ENCODE measurements at regions not wholly inside any gene's neighbourhood (a gene's known extent, or its start where the extent isn't known, plus 50 kb on each side); places are given as distances from the start of the nearest gene placed in this dataset.
"Not testable (repeated sequence)": the region's sequence is repeated elsewhere in the genome, so short reads cannot be mapped to it uniquely, and the experiment has no call there.

DNA sequence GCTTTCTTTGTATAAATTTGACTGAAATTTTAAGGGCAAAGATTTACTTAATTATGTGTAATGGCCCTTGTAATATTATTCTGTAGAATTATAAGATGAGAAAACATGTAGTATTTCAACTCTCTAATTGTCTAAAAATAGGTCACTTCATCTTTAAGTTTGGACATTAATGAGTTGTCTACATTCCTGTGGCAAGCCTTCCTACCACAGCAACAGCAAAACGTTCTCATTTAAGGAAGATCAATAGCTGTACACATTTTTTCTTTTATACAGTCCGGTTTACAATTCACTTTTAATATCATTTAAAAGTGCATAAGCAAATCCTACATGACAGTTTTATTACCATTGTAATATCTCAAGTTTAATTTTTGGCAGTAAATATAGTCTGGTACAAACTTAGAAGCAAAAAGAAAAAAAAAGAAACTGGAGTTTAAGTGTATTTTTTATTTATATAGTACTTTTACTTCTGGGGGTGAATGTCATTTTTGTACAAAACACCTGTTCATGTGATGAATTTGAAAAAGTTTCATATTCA is 501.8 kb downstream of the ZPLD1 start:
- no peak for DNase-seq

DNA sequence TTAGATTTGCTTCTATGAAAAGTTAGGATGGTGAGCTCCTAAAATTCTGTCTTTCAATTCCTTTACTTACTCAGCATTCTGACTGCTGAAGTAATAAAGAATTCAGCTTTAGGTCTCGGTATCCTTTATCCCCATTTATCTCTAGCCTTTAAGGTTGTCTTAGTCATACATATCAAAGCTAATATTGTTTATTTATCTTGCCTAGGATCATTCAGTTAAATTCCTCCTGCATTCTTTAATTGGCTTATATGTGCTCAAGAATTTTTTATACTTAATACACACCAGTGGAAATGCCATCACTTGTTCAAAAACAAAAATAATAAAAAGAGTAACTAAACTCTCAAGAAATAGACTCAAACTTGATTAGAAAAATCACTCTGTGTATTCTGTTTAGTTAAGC is 507.0 kb downstream of the ZPLD1 start:
- no peak for DNase-seq

DNA sequence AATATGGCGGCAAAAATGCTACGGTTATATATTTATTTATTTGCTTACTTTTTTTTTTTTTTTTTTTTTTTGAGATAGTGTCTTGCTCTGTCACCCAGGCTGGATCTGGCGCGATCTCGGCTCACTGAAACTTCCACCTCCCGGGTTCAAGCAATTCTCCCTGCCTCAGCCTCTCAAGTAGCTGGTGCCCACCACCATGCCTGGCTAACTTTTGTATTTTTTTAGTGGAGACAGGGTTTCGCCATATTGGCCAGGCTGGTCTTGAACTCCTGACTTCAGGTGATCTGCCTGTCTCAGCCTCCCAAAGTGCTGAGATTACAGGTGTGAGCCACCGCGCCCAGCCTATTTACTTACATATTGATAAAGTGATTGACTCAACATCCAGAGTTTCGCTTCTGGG is 511.6 kb downstream of the ZPLD1 start:
- not testable (repeated sequence) for DNase-seq

DNA sequence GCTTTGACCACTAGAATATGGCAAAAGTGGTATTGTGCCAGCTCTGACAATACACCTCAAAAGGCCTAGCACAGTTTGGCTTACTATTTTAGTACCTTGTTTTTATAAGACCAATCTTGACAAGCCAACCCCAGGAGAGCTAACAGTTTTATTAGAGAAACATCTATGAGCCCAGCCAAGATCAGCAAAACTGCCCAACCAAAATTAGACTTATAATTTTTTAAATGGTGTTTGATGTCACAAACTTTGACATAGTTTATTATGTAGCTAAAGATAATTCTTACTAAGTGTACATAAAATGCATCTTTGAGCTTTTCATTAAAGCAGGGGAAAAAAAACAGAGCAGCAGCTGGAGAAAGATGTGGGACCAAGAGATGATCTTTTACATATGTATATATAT is 537.5 kb downstream of the ZPLD1 start:
- DNase-seq = no peak

DNA sequence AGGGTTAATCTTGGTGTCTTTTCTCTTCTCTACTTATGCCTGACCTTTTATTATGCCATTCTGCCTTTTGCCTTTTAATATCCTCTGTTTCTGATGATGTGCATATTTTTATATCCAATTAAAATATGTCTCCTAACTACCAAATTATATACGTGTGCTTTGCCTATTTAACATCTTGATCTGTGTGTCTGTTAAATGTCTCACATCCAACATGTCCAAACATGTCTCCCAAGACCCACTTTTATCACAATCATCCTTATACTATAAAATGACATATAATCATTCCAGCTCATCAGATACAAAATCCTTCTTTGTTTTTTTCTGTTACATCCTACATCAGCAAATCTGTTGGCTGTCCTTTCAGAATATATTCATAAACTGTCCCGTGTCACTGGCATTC is 539.5 kb downstream of the ZPLD1 start:
- DNase-seq = no peak

DNA sequence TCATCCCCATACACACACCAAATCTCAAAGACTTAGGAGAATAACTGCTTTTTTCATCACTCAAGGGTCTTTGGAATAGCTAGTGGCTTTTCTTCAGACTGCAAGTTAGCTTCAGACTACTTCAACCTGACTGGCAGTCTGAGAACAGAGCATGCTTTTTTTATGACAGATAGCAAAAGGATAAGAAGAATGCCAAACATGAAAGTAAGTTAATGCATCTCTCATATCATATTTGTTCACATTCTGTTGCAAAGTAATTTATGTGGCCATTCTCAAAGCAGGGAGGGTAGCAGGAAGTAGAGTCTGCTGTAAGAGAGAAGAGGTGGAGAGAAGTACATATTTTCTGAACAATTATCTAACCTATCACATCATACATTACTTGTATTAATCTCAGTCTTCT is 544.4 kb downstream of the ZPLD1 start:
- no peak for DNase-seq

DNA sequence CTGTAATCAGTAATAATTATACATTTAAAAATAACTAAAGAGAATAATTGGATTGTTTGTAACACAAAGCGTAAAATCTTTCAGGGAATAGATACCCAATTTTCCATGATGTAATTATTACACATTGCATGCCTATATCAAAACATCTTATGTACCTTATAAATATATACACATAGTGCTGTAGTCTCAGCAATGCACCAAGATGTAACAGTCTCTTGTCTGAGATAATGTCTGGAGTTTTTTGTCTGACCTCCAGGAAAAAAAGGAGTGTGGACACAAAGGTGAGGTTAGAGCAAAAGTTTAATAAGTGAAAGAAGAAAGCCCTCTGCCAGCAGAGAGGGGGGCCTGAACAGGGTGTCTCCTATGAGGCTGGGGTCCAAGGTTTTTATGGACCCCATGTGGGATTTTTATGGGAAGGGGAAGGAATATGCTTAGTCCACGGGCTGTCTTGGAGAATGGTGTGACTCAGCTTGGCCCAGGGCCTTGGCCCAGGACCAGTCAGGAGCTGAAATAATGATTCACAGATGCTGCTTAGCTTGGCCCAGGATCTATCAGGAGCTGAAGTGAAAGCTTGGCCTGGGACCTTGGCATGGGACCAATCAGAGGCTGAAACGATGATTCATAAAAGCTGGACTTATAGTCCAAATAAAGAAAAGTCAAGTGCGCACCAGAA is 545.0 kb downstream of the ZPLD1 start:
- DNase-seq = no peak

DNA sequence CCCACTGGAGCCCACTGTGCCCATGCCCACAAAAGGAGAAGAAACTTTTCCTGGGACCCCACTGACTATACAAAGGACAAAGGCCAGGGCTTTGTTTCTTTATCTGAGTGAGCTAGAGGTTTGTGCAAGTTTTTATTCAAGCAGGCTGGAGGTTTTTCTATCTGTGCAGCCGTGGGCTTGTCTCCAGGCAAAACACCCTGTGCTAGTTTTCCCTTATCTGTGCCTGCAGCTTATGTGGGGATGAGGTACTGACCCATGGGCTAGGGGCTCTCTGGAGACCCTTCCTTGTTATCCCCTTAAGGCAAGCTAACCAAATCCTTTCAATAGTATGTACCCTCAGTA is 545.5 kb downstream of the ZPLD1 start:
- no peak for DNase-seq

DNA sequence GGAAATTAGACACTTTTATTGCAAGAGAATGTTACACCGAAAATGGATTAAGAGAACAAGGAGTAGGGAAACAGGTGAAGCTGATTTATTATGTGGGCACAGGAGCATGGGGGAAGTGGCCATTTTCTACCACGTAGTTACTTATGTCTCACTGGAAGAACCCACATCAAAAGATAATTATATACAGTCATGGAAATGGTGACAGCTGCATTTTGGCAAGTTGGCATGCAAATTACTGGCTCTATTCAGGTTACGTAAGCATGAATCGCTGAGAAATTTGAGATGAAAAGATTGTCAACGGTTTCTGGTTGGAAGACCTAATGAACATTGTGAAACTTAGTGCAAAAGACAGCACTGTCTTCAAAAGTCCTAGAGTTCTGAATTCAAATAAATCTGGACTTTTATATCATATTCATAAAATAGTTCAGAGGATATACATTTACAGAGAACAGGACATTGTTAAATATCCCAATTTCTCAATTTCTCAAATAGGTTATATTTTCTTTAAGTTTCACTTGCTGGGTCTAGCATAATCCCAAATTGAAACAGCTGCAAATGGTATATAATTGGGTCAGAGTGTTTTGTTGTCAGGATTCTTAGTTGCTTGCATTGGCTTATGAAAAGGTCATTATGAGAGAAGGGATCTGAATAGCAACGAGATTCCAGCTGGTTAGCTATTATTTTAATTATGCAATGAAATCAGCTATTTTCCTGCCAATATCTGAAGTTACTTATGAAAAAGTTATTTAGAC is 567.8 kb downstream of the ZPLD1 start:
- no peak for DNase-seq

DNA sequence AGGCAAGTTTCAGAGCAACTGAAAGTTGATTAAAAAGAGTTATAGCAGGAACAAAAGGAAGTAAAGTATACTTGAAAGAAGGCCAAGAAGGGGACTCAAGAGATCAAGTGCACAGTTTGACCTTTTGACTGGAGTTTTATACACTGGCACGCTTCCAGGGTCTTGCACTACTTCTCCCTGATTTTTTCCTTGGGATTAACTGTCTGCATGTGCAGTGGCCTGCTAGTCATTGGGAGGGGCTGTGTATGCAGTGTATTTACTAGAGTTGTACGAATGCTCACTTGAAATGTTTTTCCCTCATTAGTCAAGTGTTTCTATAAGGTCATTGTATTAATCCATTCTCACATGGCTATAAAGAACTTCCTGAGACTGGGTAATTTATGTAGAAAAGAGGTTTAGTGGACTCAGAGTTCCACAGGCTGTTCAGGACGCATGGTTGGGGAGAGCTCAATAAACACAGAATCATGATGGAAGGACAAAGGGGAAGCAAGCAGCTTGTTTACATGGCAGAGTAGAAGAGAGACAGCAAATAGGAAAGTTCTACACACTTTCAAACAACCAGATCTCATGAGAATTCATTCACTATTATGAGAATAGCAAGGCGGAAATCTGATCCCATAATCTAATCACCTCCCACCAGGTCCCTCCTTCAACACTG is 571.8 kb downstream of the ZPLD1 start:
- no peak for DNase-seq

DNA sequence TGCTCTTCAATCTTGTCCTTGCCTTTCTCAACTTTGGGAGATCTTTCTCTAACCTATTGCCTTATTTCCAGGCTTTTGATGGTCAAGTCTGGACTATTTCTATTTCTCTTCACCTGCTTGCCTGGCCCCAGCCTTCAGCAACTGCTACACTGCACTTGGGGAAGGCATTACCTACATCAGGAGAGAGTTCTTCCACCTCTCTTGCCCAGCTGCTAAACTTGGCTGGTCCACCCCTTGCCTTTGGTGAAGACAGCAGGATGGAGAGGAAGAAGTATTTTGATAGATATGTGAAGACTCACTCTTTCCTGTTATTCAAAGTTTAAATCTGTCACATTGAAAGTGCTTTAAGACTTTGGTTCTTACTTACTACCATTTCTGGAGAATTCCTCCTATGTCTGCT is 574.8 kb downstream of the ZPLD1 start:
- no peak for DNase-seq

DNA sequence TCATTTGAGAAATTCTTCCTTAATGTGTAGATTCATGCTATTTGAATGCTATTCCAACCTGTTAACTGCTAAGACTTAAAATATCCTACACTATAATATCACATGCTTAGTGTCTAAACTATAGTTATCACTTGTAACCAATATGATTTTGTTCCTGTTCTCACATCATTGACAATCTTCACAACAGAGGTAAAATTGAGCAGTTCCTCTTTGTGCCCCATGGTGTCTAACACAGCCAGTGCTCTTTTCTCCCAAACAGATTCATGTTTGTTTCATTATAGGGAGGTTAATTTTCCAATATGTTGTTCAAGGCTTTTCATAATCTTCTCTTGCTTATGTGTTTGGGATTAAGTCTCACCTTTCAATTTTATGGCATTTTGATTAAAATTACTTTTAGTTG is 591.1 kb downstream of the ZPLD1 start:
- no peak for DNase-seq

DNA sequence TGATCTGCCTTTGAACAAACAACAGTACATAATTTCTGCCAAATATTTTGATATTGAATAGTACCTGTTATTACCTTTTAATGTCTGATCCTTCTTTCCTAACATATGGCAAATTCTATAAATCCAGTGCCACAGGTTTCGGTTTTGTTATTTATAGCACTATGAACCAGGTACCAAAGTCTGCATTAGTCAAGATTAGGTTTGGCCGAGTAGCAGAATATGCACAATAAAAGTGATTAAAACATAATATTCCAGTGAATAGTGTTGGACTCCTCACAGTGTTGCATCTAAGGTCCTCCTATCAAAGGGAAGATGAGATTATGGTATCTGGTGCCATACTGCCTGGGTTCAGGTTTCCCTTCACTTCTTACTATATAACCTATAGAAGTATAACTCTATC is 599.0 kb downstream of the ZPLD1 start:
- no peak for DNase-seq

DNA sequence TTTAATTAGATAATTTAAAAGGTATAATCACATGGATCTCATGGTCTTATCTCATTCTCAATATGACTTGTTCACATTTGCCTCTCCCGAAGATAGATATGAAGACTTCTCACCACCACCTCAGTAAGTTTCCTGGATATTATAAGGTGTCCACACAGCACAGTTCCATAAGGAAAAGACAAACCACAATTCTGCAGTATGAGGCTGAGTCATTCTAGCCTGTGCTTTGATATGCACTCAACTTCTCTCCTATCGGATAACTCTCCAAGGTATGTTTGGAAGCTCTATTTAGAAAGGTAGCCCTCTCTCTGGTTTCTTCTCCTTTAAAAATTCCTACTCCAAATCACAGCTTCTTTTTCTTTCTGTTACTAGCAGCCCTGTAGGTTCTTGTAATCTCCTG is 612.8 kb downstream of the ZPLD1 start:
- DNase-seq = no peak

DNA sequence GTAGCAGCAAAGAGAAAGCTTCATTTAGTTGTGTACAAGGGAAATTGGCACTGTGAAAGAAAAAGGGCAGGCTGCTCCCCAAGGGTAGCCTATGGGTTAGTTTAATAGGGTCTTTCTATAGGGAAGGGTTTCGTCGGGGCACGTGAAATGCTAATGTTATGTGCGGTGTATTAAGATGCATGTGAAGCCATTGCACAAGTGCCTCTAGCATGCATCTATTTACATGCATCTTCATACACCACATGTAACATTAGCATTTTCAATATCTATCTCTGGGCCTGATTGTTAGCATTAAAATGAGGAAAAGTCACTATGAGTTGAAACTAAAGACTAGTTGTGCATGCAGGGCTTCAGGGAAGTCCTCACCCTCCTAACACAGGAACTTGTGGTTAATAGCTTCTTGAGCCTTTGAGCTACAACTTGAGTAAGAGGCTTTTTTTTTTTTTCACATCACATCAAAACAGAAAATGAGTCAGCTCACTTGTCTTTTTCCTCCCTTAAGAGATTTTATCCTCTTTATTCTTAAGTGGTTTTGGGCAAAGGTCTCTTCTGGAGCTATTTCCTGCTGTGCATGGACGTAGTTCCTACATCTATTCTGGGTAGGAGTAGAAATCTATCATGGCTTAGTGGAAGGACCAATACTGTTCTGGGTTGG is 613.4 kb downstream of the ZPLD1 start:
- no peak for DNase-seq

DNA sequence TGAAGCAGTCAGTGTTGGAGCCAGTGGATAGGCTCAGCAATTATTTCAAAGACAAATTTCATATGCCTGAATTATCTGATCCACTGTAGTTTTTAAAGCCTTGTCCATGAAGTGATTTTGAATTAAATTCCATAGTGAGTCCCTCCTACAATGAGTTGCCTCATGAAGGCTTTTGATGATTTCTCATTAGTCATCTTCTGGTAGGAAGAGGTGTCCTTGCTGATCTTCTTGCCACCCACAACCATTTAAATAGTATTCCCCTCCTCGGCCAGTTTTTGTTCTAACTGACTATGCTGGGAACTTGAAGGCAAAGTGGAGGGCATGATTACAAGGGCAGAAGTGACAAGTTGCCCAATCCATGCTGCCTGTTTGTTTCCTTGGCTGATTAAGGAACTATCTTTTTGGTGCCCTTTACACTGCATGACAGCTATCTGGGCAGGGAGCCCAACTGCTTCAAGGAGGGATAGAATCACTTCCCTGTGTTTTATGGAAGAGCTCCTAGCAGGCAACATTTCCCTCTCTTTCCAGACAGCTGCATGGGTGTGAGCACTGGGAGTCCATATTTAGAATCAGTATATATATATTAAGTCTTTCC is 617.5 kb downstream of the ZPLD1 start:
- DNase-seq = no peak

DNA sequence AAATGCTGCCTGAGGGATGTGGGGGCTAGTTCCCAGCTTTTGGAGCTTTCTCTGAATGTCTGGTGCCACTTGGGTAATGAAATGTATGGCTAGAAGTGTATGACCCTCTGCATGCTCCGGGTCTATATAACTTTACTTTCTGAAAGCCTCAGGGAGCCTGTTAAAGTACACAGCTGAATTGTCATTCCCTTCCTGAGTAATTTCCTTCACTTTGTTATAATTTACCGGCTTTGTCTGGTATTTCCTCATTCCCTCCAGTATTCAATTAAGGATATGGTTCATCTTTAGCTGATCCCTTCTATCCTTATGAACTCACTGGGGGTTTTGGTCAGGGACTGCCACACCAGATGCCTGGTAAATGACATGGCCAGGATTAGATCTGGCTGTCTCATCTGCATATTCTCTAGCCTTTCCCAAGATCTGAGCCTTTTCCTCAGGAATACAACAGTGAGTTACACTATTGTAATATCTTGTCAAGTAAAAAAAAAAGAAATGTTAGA is 620.3 kb downstream of the ZPLD1 start:
- DNase-seq = no peak

DNA sequence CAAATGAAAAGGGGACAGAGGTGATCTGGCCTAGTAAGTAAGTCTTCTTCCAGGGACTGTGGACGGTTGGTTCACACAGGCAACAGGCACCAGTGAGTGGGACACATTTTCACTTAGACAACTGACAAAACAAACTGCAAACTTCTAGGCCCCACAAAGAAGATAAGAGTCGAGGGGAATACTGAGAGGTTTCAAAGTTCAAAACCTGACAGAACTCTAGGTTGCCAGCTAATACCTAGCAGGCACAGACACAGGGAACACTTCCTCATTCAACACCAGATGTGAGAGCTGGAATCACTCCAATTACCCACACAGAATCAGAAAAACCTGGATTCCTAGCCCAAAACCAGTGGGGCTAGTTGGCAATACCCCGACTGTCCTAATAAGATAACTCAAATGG is 621.7 kb downstream of the ZPLD1 start:
- no peak for DNase-seq

DNA sequence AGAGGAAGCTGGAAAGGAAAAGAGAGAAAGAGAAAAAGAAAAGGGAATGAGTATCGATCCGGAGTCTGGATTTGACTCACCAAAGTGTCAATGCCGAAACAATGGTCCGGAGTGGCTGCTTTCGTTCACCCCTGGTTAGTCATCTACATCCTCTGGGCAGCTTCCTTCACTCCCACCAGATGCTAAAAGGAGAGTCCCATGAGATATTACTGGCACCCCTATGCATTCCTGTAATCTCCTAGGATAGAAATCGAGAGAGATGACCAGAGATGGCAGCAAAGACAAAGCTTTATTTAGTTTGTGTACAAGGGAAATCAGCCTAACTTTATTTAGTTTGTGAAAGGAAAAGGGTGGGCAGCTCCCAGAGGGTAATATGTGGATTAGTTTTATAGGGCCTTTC is 622.2 kb downstream of the ZPLD1 start:
- DNase-seq = no peak

DNA sequence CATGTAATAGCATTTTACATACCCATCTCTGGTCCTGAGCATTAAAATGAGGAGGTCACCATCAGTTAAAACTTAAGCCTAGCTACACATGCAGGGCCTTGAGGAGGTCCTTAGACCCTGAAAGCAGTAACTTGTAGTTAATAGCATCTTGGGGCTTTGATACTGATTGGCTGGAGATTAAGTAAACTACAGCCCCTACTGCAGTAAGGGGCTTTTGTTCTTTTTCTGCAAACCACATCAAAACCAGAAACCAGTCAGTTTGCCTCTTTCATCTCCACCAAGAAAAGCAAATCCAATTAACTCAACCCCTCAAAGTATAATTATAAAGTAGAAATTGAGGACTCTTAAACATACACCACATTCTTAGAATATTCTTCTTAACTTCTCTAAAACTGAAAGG is 622.7 kb downstream of the ZPLD1 start:
- DNase-seq = no peak

DNA sequence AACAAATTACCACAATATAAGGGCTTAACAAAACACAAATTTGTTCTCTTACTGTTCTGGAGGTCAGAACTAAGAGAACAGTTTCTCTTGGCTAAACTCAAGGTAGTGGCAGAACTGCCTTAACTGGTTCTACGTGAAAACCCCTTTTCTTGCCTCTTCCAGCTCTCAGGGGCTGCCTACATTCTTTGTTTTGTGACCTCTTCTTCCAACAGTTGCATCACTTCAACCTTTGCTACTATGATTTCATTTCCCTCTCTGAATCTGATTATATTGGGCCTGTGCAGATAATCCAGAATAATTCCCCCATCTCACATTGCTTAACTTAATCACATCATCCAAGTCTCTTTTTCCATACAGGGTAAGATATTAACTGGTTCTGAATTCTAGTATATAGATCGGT is 624.6 kb downstream of the ZPLD1 start:
- DNase-seq = no peak

DNA sequence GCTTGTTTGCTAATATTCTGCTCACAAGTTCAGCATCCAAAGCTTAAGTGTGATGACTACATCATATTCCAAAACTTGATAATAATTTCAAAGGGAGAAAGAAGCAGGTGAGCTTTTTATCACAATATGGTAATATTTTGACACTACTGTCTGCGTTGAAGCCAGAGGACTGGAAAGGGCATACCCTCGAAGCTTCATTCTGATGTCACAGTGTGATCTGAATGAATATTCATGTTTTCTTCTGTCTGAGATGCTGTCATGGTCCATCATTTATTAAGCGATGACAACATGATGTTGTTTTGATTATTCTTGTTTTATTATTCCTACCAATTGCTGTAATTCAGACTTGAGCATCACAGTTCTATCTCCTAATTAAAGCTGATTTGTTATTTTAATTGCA is 625.4 kb downstream of the ZPLD1 start:
- no peak for DNase-seq

DNA sequence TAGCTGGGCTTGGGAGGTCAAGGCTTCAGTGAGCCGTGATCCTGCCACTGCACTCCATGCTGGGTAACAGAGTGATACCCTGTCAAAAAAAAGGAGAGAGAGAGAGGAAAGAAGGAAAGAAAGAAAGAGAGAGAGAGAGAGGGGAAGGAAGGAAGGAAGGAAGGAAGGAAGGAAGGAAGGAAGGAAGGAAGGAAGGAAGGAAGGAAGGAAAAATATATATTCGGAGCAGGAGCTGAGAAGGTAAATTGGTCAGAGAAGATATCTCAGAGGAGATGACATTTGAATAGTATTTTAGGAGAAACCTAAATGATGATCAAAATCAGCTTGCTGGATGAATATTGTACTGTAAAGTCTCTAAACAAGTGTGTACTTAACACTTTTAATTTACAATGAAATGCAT is 633.1 kb downstream of the ZPLD1 start:
- DNase-seq = no peak

All from stimulated activated CD4-positive, alpha-beta T cell treated with anti-CD3 and anti-CD28 coated beads, Interleukin-4, amount 100 ng/mL, for 24 hours (primary cell).